ENCODE measurements at regions not wholly inside any gene's neighbourhood (a gene's known extent, or its start where the extent isn't known, plus 50 kb on each side); places are given as distances from the start of the nearest gene placed in this dataset.

DNA sequence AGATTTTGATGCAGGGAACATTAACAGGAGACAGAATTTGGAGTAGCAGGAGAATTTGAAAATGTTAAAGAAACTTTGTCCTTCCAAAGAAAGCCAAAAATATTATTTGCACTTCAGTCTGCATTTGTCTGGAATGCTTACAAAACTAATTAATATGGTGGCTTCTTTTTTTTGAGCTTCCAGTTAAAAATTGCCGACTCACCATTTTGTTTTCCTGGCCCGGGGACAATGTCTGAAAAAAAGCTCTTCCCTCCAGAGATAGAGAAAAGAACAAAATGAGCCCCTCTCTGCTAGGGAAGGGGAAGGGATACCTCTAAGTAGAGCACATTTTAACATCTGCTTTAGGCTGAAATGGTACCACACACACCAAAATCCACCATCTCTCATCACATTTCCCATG lies 360.8 kb downstream of the SOX9 start:
- H3K4me3 ChIP-seq (ENCODE audit: low read depth, low read length): no peak overlapping the region
- BruUV-seq (replicated peaks): no TSS peak
- TF ChIP-seq, protein P1, sequence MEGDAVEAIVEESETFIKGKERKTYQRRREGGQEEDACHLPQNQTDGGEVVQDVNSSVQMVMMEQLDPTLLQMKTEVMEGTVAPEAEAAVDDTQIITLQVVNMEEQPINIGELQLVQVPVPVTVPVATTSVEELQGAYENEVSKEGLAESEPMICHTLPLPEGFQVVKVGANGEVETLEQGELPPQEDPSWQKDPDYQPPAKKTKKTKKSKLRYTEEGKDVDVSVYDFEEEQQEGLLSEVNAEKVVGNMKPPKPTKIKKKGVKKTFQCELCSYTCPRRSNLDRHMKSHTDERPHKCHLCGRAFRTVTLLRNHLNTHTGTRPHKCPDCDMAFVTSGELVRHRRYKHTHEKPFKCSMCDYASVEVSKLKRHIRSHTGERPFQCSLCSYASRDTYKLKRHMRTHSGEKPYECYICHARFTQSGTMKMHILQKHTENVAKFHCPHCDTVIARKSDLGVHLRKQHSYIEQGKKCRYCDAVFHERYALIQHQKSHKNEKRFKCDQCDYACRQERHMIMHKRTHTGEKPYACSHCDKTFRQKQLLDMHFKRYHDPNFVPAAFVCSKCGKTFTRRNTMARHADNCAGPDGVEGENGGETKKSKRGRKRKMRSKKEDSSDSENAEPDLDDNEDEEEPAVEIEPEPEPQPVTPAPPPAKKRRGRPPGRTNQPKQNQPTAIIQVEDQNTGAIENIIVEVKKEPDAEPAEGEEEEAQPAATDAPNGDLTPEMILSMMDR (IDR thresholded peaks at IDR 0.05; ENCODE audit: insufficient read depth in 1 of 2, low read depth in 1 of 2, low read length in 1 of 2, severe bottlenecking in 1 of 2, unreplicated experiment in 1 of 2): no peak
- CTCF ChIA-PET: no interaction called here
- intact Hi-C loops (cut with micrococcal nuclease; ENCODE audit: unreplicated experiment): no loop called here
- 0 out of 2 replicates have a peak, but pooled peaks cover 5% of the 10 kb centered on the region for H3K9me3 ChIP-seq
- POLR2A ChIA-PET: no interaction called here
- H3K4me3 Mint-ChIP-seq (ENCODE audit: unreplicated experiment): no peak overlapping the region
- H3K27ac Mint-ChIP-seq (ENCODE audit: unreplicated experiment): no peak overlapping the region
- H3K4me1 Mint-ChIP-seq (ENCODE audit: low read depth, unreplicated experiment): peaks cover 2% of the 10 kb centered on the region
- H3K36me3 Mint-ChIP-seq (ENCODE audit: insufficient read depth, unreplicated experiment): peaks cover 11% of the 10 kb centered on the region
- no peaks in the 10 kb centered on the region for H3K27me3 Mint-ChIP-seq (ENCODE audit: insufficient read depth, unreplicated experiment)
- DNase-seq: no peak
- peaks cover 28% of the 10 kb centered on the region for H3K9me3 Mint-ChIP-seq (ENCODE audit: unreplicated experiment)
- no peaks in the 10 kb centered on the region for H3K27me3 ChIP-seq (replicated peaks; ENCODE audit: control insufficient read depth, insufficient read depth, low read length)
- H3K36me3 ChIP-seq (ENCODE audit: control insufficient read depth, insufficient read depth, low read length): no peaks in the 10 kb centered on the region
- peaks cover 16% of the 10 kb centered on the region for H3K4me1 ChIP-seq

DNA sequence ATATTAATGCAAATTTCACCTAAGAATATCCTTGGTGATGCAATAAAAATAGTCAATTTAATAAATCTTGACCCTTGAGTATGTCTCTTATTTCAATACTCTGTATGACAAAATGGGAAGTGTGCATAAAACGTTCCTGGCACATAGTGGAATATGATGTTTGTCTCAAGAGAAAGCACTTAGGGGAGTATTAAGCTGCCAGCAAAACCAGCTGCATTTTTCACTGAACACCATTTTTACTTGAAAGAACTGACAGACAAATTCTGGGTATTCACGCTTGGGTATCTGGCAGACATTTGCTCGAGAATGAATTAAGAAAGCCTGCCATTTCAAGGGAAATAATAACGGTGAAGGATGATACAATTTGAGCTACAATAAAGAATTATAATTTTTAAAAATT lies 364.8 kb downstream of the SOX9 start:
- no peaks in the 10 kb centered on the region for H3K36me3 Mint-ChIP-seq (ENCODE audit: insufficient read depth, unreplicated experiment)
- no TSS peak for BruUV-seq (replicated peaks)
- POLR2A ChIA-PET: no interaction called here
- no peak overlapping the region for H3K4me3 Mint-ChIP-seq (ENCODE audit: unreplicated experiment)
- intact Hi-C loops (cut with micrococcal nuclease; ENCODE audit: unreplicated experiment): no loop called here
- no peak for DNase-seq
- peaks cover 5% of the 10 kb centered on the region for H3K4me1 Mint-ChIP-seq (ENCODE audit: low read depth, unreplicated experiment)
- H3K27me3 Mint-ChIP-seq (ENCODE audit: insufficient read depth, unreplicated experiment): no peaks in the 10 kb centered on the region
- TF ChIP-seq, protein P1 (IDR thresholded peaks at IDR 0.05; ENCODE audit: insufficient read depth in 1 of 2, low read depth in 1 of 2, low read length in 1 of 2, severe bottlenecking in 1 of 2, unreplicated experiment in 1 of 2): no peak
- H3K4me3 ChIP-seq (ENCODE audit: low read depth, low read length): no peak overlapping the region
- H3K27me3 ChIP-seq (replicated peaks; ENCODE audit: control insufficient read depth, insufficient read depth, low read length): no peaks in the 10 kb centered on the region
- H3K27ac Mint-ChIP-seq (ENCODE audit: unreplicated experiment): no peak overlapping the region
- no peaks in the 10 kb centered on the region for H3K36me3 ChIP-seq (ENCODE audit: control insufficient read depth, insufficient read depth, low read length)
- H3K9me3 Mint-ChIP-seq (ENCODE audit: unreplicated experiment): peaks cover 28% of the 10 kb centered on the region
- peaks cover 7% of the 10 kb centered on the region for H3K9me3 ChIP-seq
- peaks cover 7% of the 10 kb centered on the region; the same call in 1 of the 2 replicates for H3K4me1 ChIP-seq
- CTCF ChIA-PET: no interaction called here

DNA sequence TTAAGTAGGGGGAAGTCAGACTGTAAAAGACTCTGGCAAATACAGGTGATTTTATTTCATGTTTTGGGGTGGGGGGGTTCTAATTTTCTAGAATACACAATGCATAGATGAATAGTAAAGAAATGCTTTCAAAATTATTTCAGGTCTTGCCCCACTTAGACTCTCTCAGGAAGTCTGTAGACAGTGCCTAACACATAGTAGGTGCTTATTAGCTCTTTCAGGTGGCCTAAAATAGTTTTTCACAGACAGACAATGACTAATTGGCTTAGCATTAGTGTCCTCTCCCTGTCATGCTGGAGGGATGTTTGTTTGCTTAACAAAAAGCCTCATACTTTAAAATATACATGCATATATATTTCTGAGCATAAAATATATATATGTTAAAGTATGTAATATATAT lies 366.0 kb downstream of the SOX9 start:
- Mint-ChIP-seq H3K27me3 (ENCODE audit: insufficient read depth, unreplicated experiment) (no peaks in the 10 kb centered on the region), H3K36me3 (ENCODE audit: insufficient read depth, unreplicated experiment) (no peaks in the 10 kb centered on the region), H3K4me1 (ENCODE audit: low read depth, unreplicated experiment) (peaks cover 5% of the 10 kb centered on the region), H3K9me3 (ENCODE audit: unreplicated experiment) (peaks cover 28% of the 10 kb centered on the region), H3K4me3 (ENCODE audit: unreplicated experiment) (no peak overlapping the region), H3K27ac (ENCODE audit: unreplicated experiment) (no peak overlapping the region)
- H3K4me3 ChIP-seq (ENCODE audit: low read depth, low read length): no peak overlapping the region
- H3K9me3 ChIP-seq: peaks cover 12% of the 10 kb centered on the region
- no peak for DNase-seq
- H3K36me3 ChIP-seq (ENCODE audit: control insufficient read depth, insufficient read depth, low read length): no peaks in the 10 kb centered on the region
- ChIA-PET POLR2A (no interaction called here), CTCF (no interaction called here)
- no peaks in the 10 kb centered on the region for H3K27me3 ChIP-seq (replicated peaks; ENCODE audit: control insufficient read depth, insufficient read depth, low read length)
- intact Hi-C loops (cut with micrococcal nuclease; ENCODE audit: unreplicated experiment): no loop called here
- peaks cover 7% of the 10 kb centered on the region; the same call in 1 of the 2 replicates for H3K4me1 ChIP-seq
- no TSS peak for BruUV-seq (replicated peaks)
- TF ChIP-seq, protein P1 (IDR thresholded peaks at IDR 0.05; ENCODE audit: insufficient read depth in 1 of 2, low read depth in 1 of 2, low read length in 1 of 2, severe bottlenecking in 1 of 2, unreplicated experiment in 1 of 2): no peak

All from Caco-2 (cell line).